ENCODE measurements at regions not wholly inside any gene's neighbourhood (a gene's known extent, or its start where the extent isn't known, plus 50 kb on each side); places are given as distances from the start of the nearest gene placed in this dataset.

- no peak for TF ChIP-seq JUN (IDR thresholded peaks at IDR 0.05; ENCODE audit: borderline replicate concordance, insufficient read depth, insufficient read length, low read depth)
- no peak for TF ChIP-seq POLR2AphosphoS5 (IDR thresholded peaks at IDR 0.05; ENCODE audit: insufficient read depth, low read depth, low read length)
- TF ChIP-seq EZH2 (IDR thresholded peaks at IDR 0.05; ENCODE audit: borderline replicate concordance, low read depth, low read length, severe bottlenecking), result no peak
- no peak for TF ChIP-seq GATA2 (IDR thresholded peaks at IDR 0.05; ENCODE audit: insufficient read depth, insufficient read length, low read depth, low read length)
- TF ChIP-seq FOS (IDR thresholded peaks at IDR 0.05; ENCODE audit: borderline replicate concordance, insufficient read depth, low read length), result no peak
- no peak for TF ChIP-seq MAX (IDR thresholded peaks at IDR 0.05; ENCODE audit: insufficient read depth, insufficient read length)
- no peak for TF ChIP-seq POLR2A (IDR thresholded peaks at IDR 0.05; ENCODE audit: low read depth, low read length)
- no peak for TF ChIP-seq MYC (IDR thresholded peaks at IDR 0.05; ENCODE audit: low read depth, low read length)
- TF ChIP-seq CTCF (IDR thresholded peaks at IDR 0.05; ENCODE audit: extremely low read depth in 1 of 2, insufficient read depth in 1 of 2, low read depth in 1 of 2, low read length in 2 of 2), result no peak
- CTCF ChIA-PET, result no interaction called here
- Histone ChIP-seq H3K9me3 (replicated peaks; ENCODE audit: control insufficient read depth, insufficient read depth, low read length) (peaks cover 2% of the 10 kb centered on the region), H4K20me1 (replicated peaks; ENCODE audit: control insufficient read depth, extremely low read depth, insufficient read depth, low read length) (no peaks in the 10 kb centered on the region), H3K4me3 (replicated peaks in 1 of 3; ENCODE audit: insufficient read depth in 1 of 3, low read depth in 1 of 3, low read length in 3 of 3) (no peak overlapping the region), H3K9ac (replicated peaks; ENCODE audit: extremely low read depth, insufficient read depth, low read length) (no peak overlapping the region), H3K27ac (ENCODE audit: insufficient read depth, low read depth, low read length) (no peak overlapping the region), H3K27me3 (ENCODE audit: control insufficient read depth in 2 of 2, insufficient read depth in 2 of 2, low read length in 2 of 2) (no peaks in the 10 kb centered on the region), H3K4me1 (ENCODE audit: control insufficient read depth, extremely low read depth, insufficient read depth, low read length) (no peaks in the 10 kb centered on the region), H3K36me3 (ENCODE audit: control insufficient read depth in 2 of 2, extremely low read depth in 1 of 2, insufficient read depth in 2 of 2, low read length in 2 of 2) (no peaks in the 10 kb centered on the region), H3K79me2 (ENCODE audit: control insufficient read depth, insufficient read depth, low read length) (no peaks in the 10 kb centered on the region), H3K4me2 (ENCODE audit: insufficient read depth, low read length) (no peak overlapping the region), H3K9me1 (replicated peaks; ENCODE audit: control insufficient read depth, extremely low read depth, insufficient read depth, low read length) (no peaks in the 10 kb centered on the region), H2AFZ (ENCODE audit: low read depth, low read length) (no peak overlapping the region)
- no TSS peak for BruUV-seq (replicated peaks)
- DNase-seq (ENCODE audit: low read depth, low spot score) (no peak), FAIRE-seq (no peak)
- dilution Hi-C loops (cut with MboI; ENCODE audit: extremely low pct_ligation_motif_present, low sequenced_read_pairs) (no loop called here), intact Hi-C loops (cut with micrococcal nuclease) (no loop called here)
- POLR2A ChIA-PET, result no interaction called here
These were observed 191.4 kb upstream of the SGCD start for GRCh38 chr5:156135531-156135930.

Measured in endothelial cell of umbilical vein (primary cell).